SK-N-SH treated with all-trans-retinoic acid at 6 μM for 48 hours (cell line): ENCODE measurements at regions not wholly inside any gene's neighbourhood (a gene's known extent, or its start where the extent isn't known, plus 50 kb on each side); places are given as distances from the start of the nearest gene placed in this dataset.

Experiments used
- ATAC-seq: fragments of 200-7000 bp; cut with Tn5 transposase; 3 replicates; pipeline ENCODE4 v1.9.1; 2020; ENCODE audit warnings: mild to moderate bottlenecking, moderate library complexity
- ARNTL ChIP-seq: fragments of 450-650 bp; formaldehyde crosslinking; IDR thresholded peaks from 2 replicates; pipeline ENCODE4 v1.5.0; 2020; ENCODE audit warnings: low read depth, mild to moderate bottlenecking, moderate library complexity, borderline replicate concordance
- BACH2 ChIP-seq: fragments of 250-450 bp; sonication (Bioruptor Pico); IDR thresholded peaks from 2 replicates; pipeline ENCODE4 v1.9.0; 2021; ENCODE audit warnings: mild to moderate bottlenecking, borderline replicate concordance
- CSDC2 ChIP-seq: fragments of 250-450 bp; sonication (Bioruptor Pico); IDR thresholded peaks from 2 replicates; pipeline ENCODE4 v1.5.0; 2020; ENCODE audit warnings: mild to moderate bottlenecking, moderate library complexity
- ESRRG ChIP-seq: fragments of 250-450 bp; sonication (Bioruptor Pico); IDR thresholded peaks from 2 replicates; pipeline ENCODE4 v1.6.1; 2021; ENCODE audit warnings: mild to moderate bottlenecking
- GLIS3 ChIP-seq: fragments of 250-450 bp; sonication (Bioruptor Pico); IDR thresholded peaks from 2 replicates; pipeline ENCODE4 v1.5.0; 2020; ENCODE audit warnings: mild to moderate bottlenecking, moderate library complexity
- ISL1 ChIP-seq: fragments of 250-450 bp; sonication (Bioruptor Pico); IDR thresholded peaks from 2 replicates; pipeline ENCODE4 v2.1.2; 2022; ENCODE audit warnings: mild to moderate bottlenecking, moderate library complexity
- OSR1 ChIP-seq: fragments of 250-450 bp; sonication (Bioruptor Pico); IDR thresholded peaks from 2 replicates; pipeline ENCODE4 v1.8.0; 2022; ENCODE audit warnings: moderate library complexity, mild to moderate bottlenecking, inconsistent platforms
- PPARA ChIP-seq: fragments of 250-450 bp; sonication (Bioruptor Pico); IDR thresholded peaks from 2 replicates; pipeline ENCODE4 v1.5.0; 2020; ENCODE audit warnings: mild to moderate bottlenecking, borderline replicate concordance
- RARB ChIP-seq: fragments of 250-450 bp; sonication (Bioruptor Pico); IDR thresholded peaks from 2 replicates; pipeline ENCODE4 v1.8.0; 2021; ENCODE audit warnings: mild to moderate bottlenecking, moderate library complexity
- SNAI2 ChIP-seq: fragments of 250-450 bp; sonication (Bioruptor Pico); IDR thresholded peaks from 2 replicates; pipeline ENCODE4 v1.5.0; 2020; ENCODE audit warnings: mild to moderate bottlenecking, moderate library complexity
- TCF4 ChIP-seq: fragments of 250-450 bp; sonication (Bioruptor Pico); IDR thresholded peaks from 2 replicates; pipeline ENCODE4 v1.8.0; 2021; ENCODE audit warnings: mild to moderate bottlenecking, moderate library complexity, borderline replicate concordance
- TOX ChIP-seq: fragments of 250-450 bp; sonication (Bioruptor Pico); IDR thresholded peaks from 2 replicates; pipeline ENCODE4 v1.8.0; 2021; ENCODE audit warnings: mild to moderate bottlenecking, moderate library complexity, borderline replicate concordance
- ZC3H10 ChIP-seq: fragments of 250-450 bp; sonication (Bioruptor Pico); IDR thresholded peaks from 2 replicates; pipeline ENCODE4 v1.5.1; 2021; ENCODE audit warnings: mild to moderate bottlenecking, moderate library complexity
- ZFP3 ChIP-seq: fragments of 250-450 bp; sonication (Bioruptor Pico); IDR thresholded peaks from 2 replicates; pipeline ENCODE4 v1.5.0; 2020; ENCODE audit warnings: mild to moderate bottlenecking, moderate library complexity
- ZFP30 ChIP-seq: fragments of 450-650 bp; formaldehyde crosslinking; IDR thresholded peaks from 2 replicates; pipeline ENCODE4 v1.5.0; 2022; ENCODE audit warnings: mild to moderate bottlenecking, moderate library complexity
- ZNF565 ChIP-seq: fragments of 450-650 bp; formaldehyde crosslinking; conservative IDR thresholded peaks from 2 replicates; pipeline ENCODE4 v1.5.0; 2020; ENCODE audit warnings: low read depth, mild to moderate bottlenecking, moderate library complexity
- ZNF8 ChIP-seq: fragments of 450-650 bp; formaldehyde crosslinking; IDR thresholded peaks from 2 replicates; pipeline ENCODE4 v1.5.0; 2020; ENCODE audit warnings: mild to moderate bottlenecking, moderate library complexity
- TF ChIP-seq, protein P1 (sequence below): fragments of 250-450 bp; sonication (Bioruptor Pico); IDR thresholded peaks from 2 replicates; pipeline ENCODE4 v1.8.0; 2020; ENCODE audit warnings: mild to moderate bottlenecking, moderate library complexity, borderline replicate concordance
- TF ChIP-seq, protein P2 (sequence below): fragments of 250-450 bp; sonication (Bioruptor Pico); IDR thresholded peaks from 2 replicates; pipeline ENCODE4 v1.5.0; 2020; ENCODE audit warnings: mild to moderate bottlenecking, moderate library complexity
- TF ChIP-seq, protein P3 (sequence below): fragments of 250-450 bp; sonication (Bioruptor Pico); IDR thresholded peaks from 2 replicates; pipeline ENCODE4 v1.5.1; 2020; ENCODE audit warnings: low read depth, mild to moderate bottlenecking, moderate library complexity
- TF ChIP-seq, protein P4 (sequence below): fragments of 250-450 bp; sonication (Bioruptor Pico); IDR thresholded peaks from 2 replicates; pipeline ENCODE4 v1.8.0; 2021; ENCODE audit warnings: low read depth, mild to moderate bottlenecking, moderate library complexity, borderline replicate concordance
- TF ChIP-seq, protein P5 (sequence below): fragments of 250-450 bp; sonication (Bioruptor Pico); IDR thresholded peaks from 2 replicates; pipeline ENCODE4 v1.5.1; 2021; ENCODE audit warnings: mild to moderate bottlenecking, moderate library complexity

DNA sequence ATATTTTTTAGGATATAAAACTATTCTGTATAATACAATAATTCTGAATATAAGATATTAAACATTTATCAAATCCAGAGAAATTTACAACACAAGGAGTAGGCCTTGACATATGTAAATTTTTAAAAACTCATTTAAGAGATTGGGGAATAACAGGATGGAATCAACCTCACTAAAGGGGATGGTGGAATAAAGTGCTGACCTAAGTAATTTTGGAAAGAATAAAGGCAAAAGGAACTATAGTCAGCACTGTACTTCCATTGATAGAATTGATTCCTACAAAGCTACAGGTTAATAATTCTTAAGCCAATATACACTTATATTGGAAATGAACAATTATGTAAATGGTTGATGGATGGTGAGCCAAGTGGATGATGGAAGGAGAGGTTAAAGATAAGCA is 549.3 kb downstream of the TBL1XR1 start:
- TF ChIP-seq, protein P1, sequence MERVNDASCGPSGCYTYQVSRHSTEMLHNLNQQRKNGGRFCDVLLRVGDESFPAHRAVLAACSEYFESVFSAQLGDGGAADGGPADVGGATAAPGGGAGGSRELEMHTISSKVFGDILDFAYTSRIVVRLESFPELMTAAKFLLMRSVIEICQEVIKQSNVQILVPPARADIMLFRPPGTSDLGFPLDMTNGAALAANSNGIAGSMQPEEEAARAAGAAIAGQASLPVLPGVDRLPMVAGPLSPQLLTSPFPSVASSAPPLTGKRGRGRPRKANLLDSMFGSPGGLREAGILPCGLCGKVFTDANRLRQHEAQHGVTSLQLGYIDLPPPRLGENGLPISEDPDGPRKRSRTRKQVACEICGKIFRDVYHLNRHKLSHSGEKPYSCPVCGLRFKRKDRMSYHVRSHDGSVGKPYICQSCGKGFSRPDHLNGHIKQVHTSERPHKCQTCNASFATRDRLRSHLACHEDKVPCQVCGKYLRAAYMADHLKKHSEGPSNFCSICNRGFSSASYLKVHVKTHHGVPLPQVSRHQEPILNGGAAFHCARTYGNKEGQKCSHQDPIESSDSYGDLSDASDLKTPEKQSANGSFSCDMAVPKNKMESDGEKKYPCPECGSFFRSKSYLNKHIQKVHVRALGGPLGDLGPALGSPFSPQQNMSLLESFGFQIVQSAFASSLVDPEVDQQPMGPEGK (CRISPR knock-in tag) = no peak
- TF ChIP-seq ZFP30 (CRISPR knock-in tag) (no peak), ZNF8 (CRISPR knock-in tag) (no peak), SNAI2 (no peak), ISL1 (CRISPR knock-in tag) (no peak)
- TF ChIP-seq, protein P2, sequence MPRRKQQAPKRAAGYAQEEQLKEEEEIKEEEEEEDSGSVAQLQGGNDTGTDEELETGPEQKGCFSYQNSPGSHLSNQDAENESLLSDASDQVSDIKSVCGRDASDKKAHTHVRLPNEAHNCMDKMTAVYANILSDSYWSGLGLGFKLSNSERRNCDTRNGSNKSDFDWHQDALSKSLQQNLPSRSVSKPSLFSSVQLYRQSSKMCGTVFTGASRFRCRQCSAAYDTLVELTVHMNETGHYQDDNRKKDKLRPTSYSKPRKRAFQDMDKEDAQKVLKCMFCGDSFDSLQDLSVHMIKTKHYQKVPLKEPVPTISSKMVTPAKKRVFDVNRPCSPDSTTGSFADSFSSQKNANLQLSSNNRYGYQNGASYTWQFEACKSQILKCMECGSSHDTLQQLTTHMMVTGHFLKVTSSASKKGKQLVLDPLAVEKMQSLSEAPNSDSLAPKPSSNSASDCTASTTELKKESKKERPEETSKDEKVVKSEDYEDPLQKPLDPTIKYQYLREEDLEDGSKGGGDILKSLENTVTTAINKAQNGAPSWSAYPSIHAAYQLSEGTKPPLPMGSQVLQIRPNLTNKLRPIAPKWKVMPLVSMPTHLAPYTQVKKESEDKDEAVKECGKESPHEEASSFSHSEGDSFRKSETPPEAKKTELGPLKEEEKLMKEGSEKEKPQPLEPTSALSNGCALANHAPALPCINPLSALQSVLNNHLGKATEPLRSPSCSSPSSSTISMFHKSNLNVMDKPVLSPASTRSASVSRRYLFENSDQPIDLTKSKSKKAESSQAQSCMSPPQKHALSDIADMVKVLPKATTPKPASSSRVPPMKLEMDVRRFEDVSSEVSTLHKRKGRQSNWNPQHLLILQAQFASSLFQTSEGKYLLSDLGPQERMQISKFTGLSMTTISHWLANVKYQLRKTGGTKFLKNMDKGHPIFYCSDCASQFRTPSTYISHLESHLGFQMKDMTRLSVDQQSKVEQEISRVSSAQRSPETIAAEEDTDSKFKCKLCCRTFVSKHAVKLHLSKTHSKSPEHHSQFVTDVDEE (CRISPR knock-in tag) = no peak
- ATAC-seq = no peak

DNA sequence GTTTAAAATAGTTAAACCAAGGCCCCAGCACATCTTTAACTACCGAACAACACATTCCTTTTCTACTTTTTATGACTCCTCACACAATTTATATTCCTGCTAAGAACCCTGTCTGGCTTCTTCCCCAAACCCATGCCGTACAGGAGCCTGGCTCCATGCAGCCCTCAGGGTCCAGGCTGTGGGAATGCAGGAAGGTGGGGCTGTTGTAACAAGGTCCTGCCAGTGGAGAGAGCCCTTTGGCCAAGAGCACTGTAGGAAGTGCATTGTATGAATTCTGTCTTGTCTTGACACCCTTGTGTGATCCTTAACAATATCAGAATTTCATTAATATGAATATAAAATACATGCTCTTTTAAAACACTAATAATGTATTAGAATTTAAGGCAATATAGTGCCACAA is 563.8 kb downstream of the TBL1XR1 start:
- ATAC-seq = no peak
- TF ChIP-seq BACH2 (CRISPR knock-in tag) (no peak), ZNF565 (CRISPR knock-in tag) (no peak), PPARA (CRISPR knock-in tag) (no peak), ESRRG (CRISPR knock-in tag) (no peak), ZFP30 (CRISPR knock-in tag) (no peak)
- TF ChIP-seq, protein P3, sequence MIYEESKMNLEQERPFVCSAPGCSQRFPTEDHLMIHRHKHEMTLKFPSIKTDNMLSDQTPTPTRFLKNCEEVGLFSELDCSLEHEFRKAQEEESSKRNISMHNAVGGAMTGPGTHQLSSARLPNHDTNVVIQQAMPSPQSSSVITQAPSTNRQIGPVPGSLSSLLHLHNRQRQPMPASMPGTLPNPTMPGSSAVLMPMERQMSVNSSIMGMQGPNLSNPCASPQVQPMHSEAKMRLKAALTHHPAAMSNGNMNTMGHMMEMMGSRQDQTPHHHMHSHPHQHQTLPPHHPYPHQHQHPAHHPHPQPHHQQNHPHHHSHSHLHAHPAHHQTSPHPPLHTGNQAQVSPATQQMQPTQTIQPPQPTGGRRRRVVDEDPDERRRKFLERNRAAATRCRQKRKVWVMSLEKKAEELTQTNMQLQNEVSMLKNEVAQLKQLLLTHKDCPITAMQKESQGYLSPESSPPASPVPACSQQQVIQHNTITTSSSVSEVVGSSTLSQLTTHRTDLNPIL (CRISPR knock-in tag) = no peak

GRCh38 chr3:176632925-176633324 is 564.4 kb downstream of the TBL1XR1 start:
- TF ChIP-seq PPARA (CRISPR knock-in tag) = no peak
- no peak for TF ChIP-seq ESRRG (CRISPR knock-in tag)
- no peak for TF ChIP-seq RARB (CRISPR knock-in tag)
- TF ChIP-seq, protein P4, sequence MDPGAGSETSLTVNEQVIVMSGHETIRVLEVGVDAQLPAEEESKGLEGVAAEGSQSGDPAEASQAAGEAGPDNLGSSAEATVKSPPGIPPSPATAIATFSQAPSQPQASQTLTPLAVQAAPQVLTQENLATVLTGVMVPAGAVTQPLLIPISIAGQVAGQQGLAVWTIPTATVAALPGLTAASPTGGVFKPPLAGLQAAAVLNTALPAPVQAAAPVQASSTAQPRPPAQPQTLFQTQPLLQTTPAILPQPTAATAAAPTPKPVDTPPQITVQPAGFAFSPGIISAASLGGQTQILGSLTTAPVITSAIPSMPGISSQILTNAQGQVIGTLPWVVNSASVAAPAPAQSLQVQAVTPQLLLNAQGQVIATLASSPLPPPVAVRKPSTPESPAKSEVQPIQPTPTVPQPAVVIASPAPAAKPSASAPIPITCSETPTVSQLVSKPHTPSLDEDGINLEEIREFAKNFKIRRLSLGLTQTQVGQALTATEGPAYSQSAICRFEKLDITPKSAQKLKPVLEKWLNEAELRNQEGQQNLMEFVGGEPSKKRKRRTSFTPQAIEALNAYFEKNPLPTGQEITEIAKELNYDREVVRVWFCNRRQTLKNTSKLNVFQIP (CRISPR knock-in tag) = no peak
- no peak for TF ChIP-seq ZFP3 (CRISPR knock-in tag)
- no peak for TF ChIP-seq TOX
- TF ChIP-seq, all 23 proteins: peak for 0
- ATAC-seq = no peak

DNA sequence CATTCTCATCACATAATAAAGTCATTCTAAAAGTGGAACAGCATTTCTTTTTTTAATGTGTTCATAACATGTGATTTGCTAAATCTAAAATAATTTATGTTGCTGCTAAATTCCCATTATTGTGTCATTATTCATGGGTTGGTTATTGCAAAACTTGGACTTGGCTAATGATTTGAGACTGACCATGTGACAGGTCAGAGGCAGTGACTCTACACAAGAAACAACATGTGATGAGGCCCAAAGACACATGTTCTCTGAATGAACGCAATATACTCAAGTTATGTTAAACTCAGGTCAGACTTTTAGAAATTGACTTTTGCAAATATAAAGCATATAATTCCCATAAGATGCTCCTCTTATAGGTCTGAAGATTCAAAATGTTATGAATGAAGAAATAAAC is 566.1 kb downstream of the TBL1XR1 start:
- no peak for ATAC-seq
- TF ChIP-seq PPARA (CRISPR knock-in tag) = no peak
- no peak for TF ChIP-seq OSR1 (CRISPR knock-in tag)
- no peak for TF ChIP-seq ESRRG (CRISPR knock-in tag)
- TF ChIP-seq ZC3H10 = no peak
- TF ChIP-seq ARNTL (CRISPR knock-in tag) = no peak
- no peak for TF ChIP-seq GLIS3 (CRISPR knock-in tag)
- TF ChIP-seq, protein P5, sequence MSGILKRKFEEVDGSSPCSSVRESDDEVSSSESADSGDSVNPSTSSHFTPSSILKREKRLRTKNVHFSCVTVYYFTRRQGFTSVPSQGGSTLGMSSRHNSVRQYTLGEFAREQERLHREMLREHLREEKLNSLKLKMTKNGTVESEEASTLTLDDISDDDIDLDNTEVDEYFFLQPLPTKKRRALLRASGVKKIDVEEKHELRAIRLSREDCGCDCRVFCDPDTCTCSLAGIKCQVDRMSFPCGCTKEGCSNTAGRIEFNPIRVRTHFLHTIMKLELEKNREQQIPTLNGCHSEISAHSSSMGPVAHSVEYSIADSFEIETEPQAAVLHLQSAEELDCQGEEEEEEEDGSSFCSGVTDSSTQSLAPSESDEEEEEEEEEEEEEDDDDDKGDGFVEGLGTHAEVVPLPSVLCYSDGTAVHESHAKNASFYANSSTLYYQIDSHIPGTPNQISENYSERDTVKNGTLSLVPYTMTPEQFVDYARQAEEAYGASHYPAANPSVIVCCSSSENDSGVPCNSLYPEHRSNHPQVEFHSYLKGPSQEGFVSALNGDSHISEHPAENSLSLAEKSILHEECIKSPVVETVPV = no peak
- no peak for TF ChIP-seq BACH2 (CRISPR knock-in tag)
- TF ChIP-seq CSDC2 (CRISPR knock-in tag) = no peak
- TF ChIP-seq TCF4 (CRISPR knock-in tag) = no peak
- TF ChIP-seq, protein P1 (CRISPR knock-in tag) = no peak
- TF ChIP-seq, protein P4 (CRISPR knock-in tag) = no peak
- no peak for TF ChIP-seq TOX
